OCI-LY3 (cell line): ENCODE measurements at regions not wholly inside any gene's neighbourhood (a gene's known extent, or its start where the extent isn't known, plus 50 kb on each side); places are given as distances from the start of the nearest gene placed in this dataset.

Experiments
- H2AFZ ChIP-seq: fragments of 200-600, 300-600 bp; shearing (Covaris generic); 2 replicates; pipeline ENCODE4 v1.6.0; 2014; ENCODE audit warnings: antibody characterized with exemption, low read depth, low read length
- H3K27ac ChIP-seq: fragments of 200-600, 300-600 bp; sonication (generic); 2 replicates; pipeline ENCODE4 v1.5.1; 2014; ENCODE audit warnings: mild to moderate bottlenecking, low read length, moderate library complexity, mixed read lengths
- H3K27me3 ChIP-seq: fragments of 200-600, 300-600 bp; sonication (generic); 2 replicates; pipeline ENCODE4 v1.6.1; 2014; ENCODE audit warnings: low read depth, low read length, mixed read lengths
- H3K36me3 ChIP-seq: fragments of 200-600, 300-600 bp; sonication (generic); replicated peaks from 2 replicates; pipeline ENCODE3; 2014; ENCODE audit warnings: low read depth, low read length, mixed read lengths
- H3K4me1 ChIP-seq: fragments of 300-600, 200-600 bp; sonication (generic); 2 replicates; pipeline ENCODE4 v1.6.1; 2014; ENCODE audit warnings: low read length, mixed read lengths
- H3K4me2 ChIP-seq: fragments of 200-600, 300-600 bp; sonication (generic); 2 replicates; pipeline ENCODE4 v1.6.1; 2014; ENCODE audit warnings: low read length, mixed read lengths
- H3K4me3 ChIP-seq: fragments of 300-600, 200-600 bp; sonication (generic); 2 replicates; pipeline ENCODE4 v1.5.1; 2014; ENCODE audit warnings: antibody characterized with exemption, mild to moderate bottlenecking, low read length, moderate library complexity
- H3K79me2 ChIP-seq: fragments of 300-600, 200-600 bp; shearing (Covaris generic); 2 replicates; pipeline ENCODE4 v1.6.1; 2014; ENCODE audit warnings: mild to moderate bottlenecking, low read length, mixed read lengths
- H3K9ac ChIP-seq: fragments of 300-600, 200-600 bp; shearing (Covaris generic); 2 replicates; pipeline ENCODE4 v1.6.0; 2014; ENCODE audit warnings: mild to moderate bottlenecking, low read length, moderate library complexity
- H3K9me3 ChIP-seq: fragments of 200-600, 300-600 bp; shearing (Covaris generic); 2 replicates; pipeline ENCODE4 v1.6.1; 2014; ENCODE audit warnings: low read length, mixed read lengths; ENCODE audit not compliant: insufficient read depth
- H4K20me1 ChIP-seq: fragments of 200-600, 300-600 bp; sonication (generic); 2 replicates; pipeline ENCODE4 v1.6.1; 2016; ENCODE audit warnings: low read length, mixed read lengths; ENCODE audit not compliant: insufficient read depth
- CTCF ChIP-seq: fragments of 200-600, 300-600 bp; sonication (generic); IDR thresholded peaks from 2 replicates; pipeline ENCODE4 v1.5.1; 2014; ENCODE audit warnings: antibody characterized with exemption, low read length, low read depth
- EZH2phosphoT487 ChIP-seq: fragments of 200-600 bp; shearing (Covaris generic); IDR thresholded peaks from 2 replicates; pipeline ENCODE4 v1.6.1; 2018; ENCODE audit warnings: antibody characterized with exemption, mixed run types, low read depth

DNA sequence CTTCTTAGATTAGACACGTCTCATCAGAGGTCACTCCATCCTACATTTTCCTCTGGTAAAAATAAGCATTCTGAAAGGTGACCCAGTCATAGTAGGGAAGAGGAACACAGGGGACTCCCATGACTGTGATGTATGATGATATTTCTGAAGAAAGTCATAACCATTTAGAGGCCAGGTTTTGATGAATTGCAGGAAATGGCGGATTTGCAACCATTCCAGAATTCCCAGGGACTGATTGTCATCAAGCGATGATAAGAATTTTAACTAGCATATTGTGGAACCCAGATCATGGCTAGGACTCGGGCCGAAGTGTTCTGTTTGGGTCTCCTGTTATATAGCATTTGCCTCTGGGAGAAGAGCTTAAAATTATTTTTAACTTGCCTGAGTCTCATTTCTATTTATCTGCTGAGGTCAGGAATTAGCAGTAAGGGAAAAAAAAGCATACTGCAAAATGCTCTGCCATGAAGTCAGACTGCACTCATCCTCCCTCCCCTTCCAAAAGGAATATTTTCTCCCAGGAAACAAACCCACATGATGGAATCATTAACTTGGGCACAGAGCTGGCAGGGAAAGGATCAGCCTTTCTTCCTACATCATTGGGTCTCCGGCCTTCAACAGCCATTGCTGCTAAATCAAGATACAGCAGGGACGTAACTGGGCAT, 286.7 kb downstream of the HLX start:
- H3K4me2 ChIP-seq: peak overlapping the region; percentile 78
- H3K27ac ChIP-seq: peak overlapping the region; percentile 68
- peaks cover 4% of the 10 kb centered on the region; the same call in 1 of the 2 replicates for H3K9me3 ChIP-seq
- H3K36me3 ChIP-seq: no peaks in the 10 kb centered on the region
- H3K27me3 ChIP-seq: peaks cover 48% of the 10 kb centered on the region
- TF ChIP-seq CTCF: no peak
- no peak for TF ChIP-seq EZH2phosphoT487
- H4K20me1 ChIP-seq: no peaks in the 10 kb centered on the region
- H3K79me2 ChIP-seq: no peaks in the 10 kb centered on the region
- H3K9ac ChIP-seq: no peak overlapping the region
- peaks cover 66% of the 10 kb centered on the region for H3K4me1 ChIP-seq
- H2AFZ ChIP-seq: no peak overlapping the region
- peak overlapping the region; percentile 63 for H3K4me3 ChIP-seq

DNA sequence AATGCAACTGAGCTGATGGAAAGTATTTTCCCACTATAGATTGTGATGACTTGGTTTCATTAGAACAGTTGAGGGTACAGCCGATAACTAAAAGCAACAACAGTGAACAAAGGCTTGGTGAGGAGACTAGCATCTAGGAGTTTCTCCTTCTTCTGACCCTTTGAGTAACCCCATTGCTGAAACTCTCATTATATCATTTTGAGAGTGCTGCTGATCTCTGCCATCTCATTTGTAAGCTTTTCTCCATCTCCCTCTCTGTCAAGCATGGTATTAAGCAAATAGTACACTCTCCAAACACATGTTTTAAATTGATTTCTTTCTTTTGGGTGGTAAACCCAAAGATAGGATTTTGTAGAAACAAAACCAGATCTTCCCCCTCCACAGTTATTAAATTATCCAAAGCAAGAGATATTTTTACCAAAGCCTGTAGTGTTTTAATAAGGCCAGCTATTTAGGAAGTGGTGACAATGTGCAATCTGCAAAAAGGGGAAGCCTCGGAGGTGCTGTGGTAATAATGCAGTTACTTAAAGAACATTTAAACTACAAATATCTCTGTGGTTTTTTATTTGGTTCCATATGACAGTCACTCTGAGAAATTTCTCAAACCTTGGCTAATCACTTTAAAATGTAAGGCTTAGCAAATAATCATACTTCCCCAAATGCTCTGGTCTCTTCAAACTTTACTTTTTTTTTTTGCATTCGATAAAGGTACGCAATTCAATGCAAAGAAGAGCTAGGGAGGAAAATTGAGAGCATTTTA, 287.5 kb downstream of the HLX start:
- no peaks in the 10 kb centered on the region for H3K79me2 ChIP-seq
- H2AFZ ChIP-seq: no peak overlapping the region
- peaks cover 11% of the 10 kb centered on the region; the same call in 1 of the 2 replicates for H3K9me3 ChIP-seq
- H3K4me3 ChIP-seq: peak overlapping the region; percentile 63
- H4K20me1 ChIP-seq: no peaks in the 10 kb centered on the region
- TF ChIP-seq EZH2phosphoT487 (peak; percentile 88), CTCF (no peak)
- H3K4me1 ChIP-seq: peaks cover 59% of the 10 kb centered on the region
- peak overlapping the region; percentile 68 for H3K27ac ChIP-seq
- H3K4me2 ChIP-seq: peak overlapping the region; percentile 78
- peaks cover 5% of the 10 kb centered on the region for H3K36me3 ChIP-seq
- peaks cover 53% of the 10 kb centered on the region for H3K27me3 ChIP-seq
- H3K9ac ChIP-seq: peak overlapping the region; percentile 24; the same call in 1 of the 2 replicates

DNA sequence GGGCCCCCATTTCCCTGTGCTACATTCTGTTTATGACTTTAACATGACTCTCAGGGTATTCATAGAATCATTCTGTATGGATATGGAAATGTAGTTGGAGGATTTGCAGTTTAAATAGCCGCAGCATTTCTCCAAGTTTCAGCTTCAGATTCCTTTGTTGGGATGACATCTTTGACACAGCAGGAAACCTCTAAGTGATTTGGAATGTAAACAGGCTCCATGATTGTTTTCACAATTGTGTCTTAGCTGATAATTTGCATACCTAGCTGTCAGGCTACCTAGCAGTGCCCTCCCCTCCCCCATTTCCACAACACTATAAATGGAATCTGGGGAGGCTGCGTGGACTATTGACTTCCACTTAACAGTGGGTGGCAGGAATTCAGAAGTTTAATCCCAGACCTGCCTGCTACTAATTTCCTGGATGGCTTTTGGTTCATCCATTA, 290.2 kb downstream of the HLX start:
- Histone ChIP-seq H4K20me1 (no peaks in the 10 kb centered on the region), H3K9me3 (peaks cover 13% of the 10 kb centered on the region; the same call in 1 of the 2 replicates), H3K4me3 (no peak overlapping the region), H3K36me3 (peaks cover 7% of the 10 kb centered on the region), H3K4me1 (peaks cover 39% of the 10 kb centered on the region), H2AFZ (no peak overlapping the region), H3K27ac (no peak overlapping the region), H3K27me3 (peaks cover 47% of the 10 kb centered on the region), H3K9ac (no peak overlapping the region), H3K79me2 (no peaks in the 10 kb centered on the region), H3K4me2 (no peak overlapping the region)
- no peak for TF ChIP-seq CTCF
- no peak for TF ChIP-seq EZH2phosphoT487

DNA sequence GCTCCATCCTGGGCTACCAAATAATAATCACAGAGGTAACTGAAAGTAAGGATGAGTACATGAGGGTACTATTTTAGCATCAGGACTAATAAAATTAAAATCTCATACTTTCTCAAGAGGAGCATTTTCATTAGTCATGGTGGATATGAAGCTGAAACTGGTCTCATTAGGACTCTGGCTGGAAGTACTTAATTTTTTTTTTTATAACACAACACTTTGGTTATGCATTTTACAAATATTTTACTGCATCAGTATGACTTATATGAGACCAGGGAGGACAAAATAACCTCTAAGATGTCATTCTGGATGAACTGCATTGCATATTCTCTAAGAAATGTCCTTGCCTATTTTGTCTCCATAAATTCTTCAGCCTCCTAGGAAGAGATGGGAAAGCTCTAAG, 290.9 kb downstream of the HLX start:
- no peak overlapping the region for H3K27ac ChIP-seq
- H4K20me1 ChIP-seq: no peaks in the 10 kb centered on the region
- no peak overlapping the region for H3K4me2 ChIP-seq

More for the DNA sequence above, 290.9 kb downstream of the HLX start:
- no peak overlapping the region for H2AFZ ChIP-seq
- peaks cover 32% of the 10 kb centered on the region for H3K4me1 ChIP-seq
- H3K9me3 ChIP-seq: peaks cover 13% of the 10 kb centered on the region; the same call in 1 of the 2 replicates
- peaks cover 7% of the 10 kb centered on the region for H3K36me3 ChIP-seq
- no peak overlapping the region for H3K9ac ChIP-seq
- H3K27me3 ChIP-seq: peaks cover 41% of the 10 kb centered on the region
- no peaks in the 10 kb centered on the region for H3K79me2 ChIP-seq
- TF ChIP-seq CTCF: no peak
- TF ChIP-seq EZH2phosphoT487: no peak
- no peak overlapping the region for H3K4me3 ChIP-seq
